GM23248 (cell line): ENCODE measurements at regions not wholly inside any gene's neighbourhood (a gene's known extent, or its start where the extent isn't known, plus 50 kb on each side); places are given as distances from the start of the nearest gene placed in this dataset.

Experiments
- DNase-seq: peaks from one replicate; pipeline ENCODE4 v3.0.0-alpha.2; 2015
- H2AFZ ChIP-seq: fragments of 200-600 bp; sonication (generic); 2 replicates; pipeline ENCODE4 v1.6.1; 2016; ENCODE audit warnings: antibody characterized with exemption
- H3F3A ChIP-seq: fragments of 200-600 bp; sonication (generic); 2 replicates; pipeline ENCODE4 v1.6.1; 2016; ENCODE audit warnings: mild to moderate bottlenecking, antibody characterized with exemption, mixed run types; ENCODE audit not compliant: insufficient read depth
- H3K27ac ChIP-seq: fragments of 200-600 bp; sonication (generic); 2 replicates; pipeline ENCODE4 v1.5.1; 2016; ENCODE audit warnings: mild to moderate bottlenecking
- H3K27me3 ChIP-seq: fragments of 200-600 bp; sonication (generic); replicated peaks from 2 replicates; pipeline ENCODE4 v1.6.1; 2016; ENCODE audit warnings: mild to moderate bottlenecking; ENCODE audit not compliant: insufficient read depth
- H3K36me3 ChIP-seq: fragments of 200-600 bp; sonication (generic); 2 replicates; pipeline ENCODE4 v1.6.1; 2016; ENCODE audit warnings: low read depth, mild to moderate bottlenecking
- H3K4me1 ChIP-seq: fragments of 200-600 bp; sonication (generic); 2 replicates; pipeline ENCODE4 v1.6.1; 2016; ENCODE audit warnings: mild to moderate bottlenecking; ENCODE audit not compliant: insufficient read depth
- H3K4me2 ChIP-seq: fragments of 200-600 bp; sonication (generic); one replicate; pipeline ENCODE4 v1.6.1; 2016; ENCODE audit warnings: mild to moderate bottlenecking; ENCODE audit not compliant: unreplicated experiment
- H3K4me3 ChIP-seq: fragments of 200-600 bp; sonication (generic); 2 replicates; pipeline ENCODE4 v1.5.1; 2016; ENCODE audit warnings: mild to moderate bottlenecking
- H3K79me2 ChIP-seq: fragments of 200-600 bp; sonication (generic); 2 replicates; pipeline ENCODE4 v1.6.1; 2016; ENCODE audit warnings: mild to moderate bottlenecking; ENCODE audit not compliant: insufficient read depth
- H3K9ac ChIP-seq: fragments of 200-600 bp; sonication (generic); 2 replicates; pipeline ENCODE4 v1.6.1; 2016; ENCODE audit warnings: mild to moderate bottlenecking
- H3K9me2 ChIP-seq: fragments of 200-600 bp; sonication (generic); 2 replicates; pipeline ENCODE4 v1.6.1; 2016; ENCODE audit warnings: mixed run types, mild to moderate bottlenecking, moderate library complexity; ENCODE audit not compliant: insufficient read depth
- H3K9me3 ChIP-seq: fragments of 200-600 bp; sonication (generic); one replicate; pipeline ENCODE4 v1.6.1; 2017; ENCODE audit warnings: low read depth
- H4K20me1 ChIP-seq: fragments of 200-600 bp; sonication (generic); 2 replicates; pipeline ENCODE4 v1.6.0; 2016; ENCODE audit not compliant: insufficient read depth
- EZH2 ChIP-seq: fragments of 200-600 bp; sonication (generic); IDR thresholded peaks from 2 replicates; pipeline ENCODE4 v1.6.1; 2018; ENCODE audit warnings: antibody characterized with exemption, mild to moderate bottlenecking; ENCODE audit not compliant: insufficient read depth, poor library complexity, severe bottlenecking
- EZH2phosphoT487 ChIP-seq: fragments of 200-600 bp; sonication (generic); IDR thresholded peaks from 2 replicates; pipeline ENCODE4 v1.6.1; 2018; ENCODE audit warnings: antibody characterized with exemption, moderate library complexity, mild to moderate bottlenecking, low read depth; ENCODE audit not compliant: insufficient read depth
- WGBS, 2 experiments: methylation state at CpG; one replicate each; pipeline ENCODE4 v1.1.6; 2015 to 2017; ENCODE audit warnings: low lambda C conversion rate in 2 of 2, low coverage in 1 of 2; ENCODE audit errors: missing lambda C conversion rate in 2 of 2; 5-methylcytosine and 5-hydroxymethylcytosine counted together
- in situ Hi-C: fragments of 300-500 bp; cut with MboI; formaldehyde crosslinking; loops from 2 replicates; pipeline ENCODE4 v1.15.0; 2020

- H3K9me2 ChIP-seq: no peaks in the 10 kb centered on the region
- TF ChIP-seq EZH2phosphoT487 (no peak), EZH2 (no peak)
These were observed 51.4 kb downstream of the RAB40AL start for GRCh38 chrX:102988517-102988916.

GRCh38 chrX:102995316-102995715 lies 58.2 kb downstream of the RAB40AL start:
- no peak overlapping the region for H2AFZ ChIP-seq
- no peaks in the 10 kb centered on the region for H3K79me2 ChIP-seq
- no peak overlapping the region for H3K4me2 ChIP-seq
- no peaks in the 10 kb centered on the region for H3K9me3 ChIP-seq
- no peaks in the 10 kb centered on the region for H4K20me1 ChIP-seq
- no peaks in the 10 kb centered on the region for H3K9me2 ChIP-seq
- TF ChIP-seq EZH2phosphoT487: no peak
- no peak for TF ChIP-seq EZH2
- 0 to 27% methylated on average over 1 of the region's 1 CpG for WGBS, 2 experiments
- in situ Hi-C loops: no loop called here
- H3K36me3 ChIP-seq: no peaks in the 10 kb centered on the region
- peaks cover 12% of the 10 kb centered on the region for H3K4me1 ChIP-seq
- peaks cover 9% of the 10 kb centered on the region; the same call in 1 of the 2 replicates for H3F3A ChIP-seq
- no peaks in the 10 kb centered on the region for H3K27me3 ChIP-seq
- peak overlapping the region; percentile 67 for H3K27ac ChIP-seq
- H3K4me3 ChIP-seq: no peak overlapping the region
- H3K9ac ChIP-seq: no peak overlapping the region
- DNase-seq: peak; percentile 78

More at GRCh38 chrX:102988517-102988916, 51.4 kb downstream of the RAB40AL start:
- Histone ChIP-seq H3K79me2 (no peaks in the 10 kb centered on the region), H3F3A (no peaks in the 10 kb centered on the region), H4K20me1 (no peaks in the 10 kb centered on the region), H3K4me3 (no peak overlapping the region), H3K4me1 (no peaks in the 10 kb centered on the region), H3K36me3 (no peaks in the 10 kb centered on the region), H2AFZ (no peak overlapping the region), H3K4me2 (no peak overlapping the region), H3K27me3 (no peaks in the 10 kb centered on the region), H3K27ac (no peak overlapping the region), H3K9ac (no peak overlapping the region), H3K9me3 (no peaks in the 10 kb centered on the region)
- WGBS, 2 experiments: 33 to 62% methylated on average over 1 of the region's 1 CpG
- DNase-seq: no peak
- in situ Hi-C loops: no loop called here

- no peak for TF ChIP-seq EZH2phosphoT487
- no peak for TF ChIP-seq EZH2
- H3K4me1 ChIP-seq: no peaks in the 10 kb centered on the region
- peak; percentile 46 for DNase-seq
- WGBS, 2 experiments: 69 to 83% methylated on average over 2 of the region's 2 CpGs
- no peak overlapping the region for H3K4me3 ChIP-seq
- H3K4me2 ChIP-seq: no peak overlapping the region
- H3K9ac ChIP-seq: no peak overlapping the region
- H3F3A ChIP-seq: no peaks in the 10 kb centered on the region
- no peak overlapping the region for H3K27ac ChIP-seq
- H3K9me2 ChIP-seq: no peaks in the 10 kb centered on the region
- no peaks in the 10 kb centered on the region for H3K9me3 ChIP-seq
- in situ Hi-C loops: no loop called here
- H2AFZ ChIP-seq: no peak overlapping the region
- no peaks in the 10 kb centered on the region for H3K79me2 ChIP-seq
- no peaks in the 10 kb centered on the region for H4K20me1 ChIP-seq
- H3K27me3 ChIP-seq: no peaks in the 10 kb centered on the region
- H3K36me3 ChIP-seq: no peaks in the 10 kb centered on the region
These were observed 61.4 kb downstream of the BEX1 start for GRCh38 chrX:103002576-103002975.
